Heart right ventricle (tissue), 16 donors: ENCODE measurements at regions not wholly inside any gene's neighbourhood (a gene's known extent, or its start where the extent isn't known, plus 50 kb on each side); places are given as distances from the start of the nearest gene placed in this dataset.

Source experiments
- ATAC-seq, 8 donors: fragments of 200-7000 bp; cut with Tn5 transposase; one replicate each; pipeline ENCODE4 v1.9.1; 2020; ENCODE audit warnings: mild to moderate bottlenecking in 8 of 8, moderate library complexity in 8 of 8, moderate number of reproducible peaks in 1 of 8
- DNase-seq, 2 donors: peaks; one replicate each; pipeline ENCODE4 v3.0.0-alpha.2; 2020
- H3K27ac ChIP-seq, 10 donors: fragments of 200-600 bp; sonication (generic) in 2 of 10; one replicate each; pipeline versions ENCODE4 v1.5.0 to v1.8.0; 2020 to 2022; ENCODE audit warnings: mild to moderate bottlenecking in 3 of 10
- H3K27me3 ChIP-seq, 7 donors: fragments of 200-600 bp; one replicate each; pipeline ENCODE4 v1.8.0; 2021 to 2022; ENCODE audit warnings: mild to moderate bottlenecking in 2 of 7
- H3K36me3 ChIP-seq, 9 donors: fragments of 200-600 bp; sonication (generic) in 1 of 9; one replicate each; pipeline versions ENCODE4 v1.5.0 to v1.8.0; 2020 to 2022; ENCODE audit warnings: mild to moderate bottlenecking in 2 of 9
- H3K4me1 ChIP-seq, 9 donors: fragments of 200-600 bp; sonication (generic) in 1 of 9; one replicate each; pipeline versions ENCODE4 v1.5.0 to v1.8.0; 2020 to 2022; ENCODE audit warnings: mild to moderate bottlenecking in 4 of 9
- H3K4me3 ChIP-seq, 10 donors: fragments of 200-600 bp; sonication (generic) in 2 of 10; one replicate each; pipeline versions ENCODE4 v1.5.0 to v1.8.0; 2020 to 2022; ENCODE audit warnings: mild to moderate bottlenecking in 7 of 10, moderate library complexity in 2 of 10
- H3K9me3 ChIP-seq, 11 donors: fragments of 200-600 bp in 10 of 11; sonication (generic) in 2 of 11; one replicate each; pipeline versions ENCODE4 v1.5.0 to v1.8.0; 2013 to 2022; ENCODE audit warnings: mild to moderate bottlenecking in 2 of 11, control low read depth in 1 of 11, moderate library complexity in 1 of 11
- WGBS, 2 donors: extraction: QIAGEN DNeasy Blood & Tissue Kit; methylation state at CpG; one replicate each; pipeline ENCODE4 v1.1.7; 2013; ENCODE audit warnings: inconsistent platforms in 1 of 2; 5-methylcytosine and 5-hydroxymethylcytosine counted together
- intact Hi-C, 10 donors: fragments of 100-400 bp; cut with DNase I; formaldehyde crosslinking; loops; one replicate each; pipeline versions ENCODE4 v1.11.1 to v1.14.2; 2022
- TF ChIP-seq, protein P1 (sequence below), 9 donors: fragments of 200-600 bp; sonication (generic) in 2 of 9; IDR thresholded peaks; one replicate each; pipeline versions ENCODE4 v1.5.0 to v1.8.0; 2021 to 2022; ENCODE audit warnings: antibody characterized with exemption in 9 of 9, mild to moderate bottlenecking in 5 of 9, moderate library complexity in 1 of 9
- donor health status: Arrhythmogenic right ventricular cardiomyopathy.
- donor health status: ischemic (EF 13 %, LVEDD 7.1; RV severe dilation, severe dysfunction).
- donor health status: healthy with polysubstance abuse.
- donor health status: DM: no; HTN: yes; CAD: no.
- donor health status: DM: no; HTN: no; CAD: no.
- donor health status: ischemic (EF 25% LVEDD 6.9; RV normal size, moderate dysfunction).
- donor health status: ischemic (EF 25% LVEDD 5.7; RV mildly dilated, moderate dysfunction).
- donor health status: healthy.
- donor health status: DM: yes; HTN: yes; CAD: no.
- donor health status: Ischemic cardiomyopathy.
- donor health status: ischemic (EF 35%, LVEDD 5.7; RV mildly dilated, moderate dysfunction).
- donor health status: nonischemic (EF 11% LVEDD 7.7; RV severe dilation, severe dysfunction).
- donor health status: DM: yes; HTN: yes; CAD: no.
- donor health status: PGD.
- donor health status: ischemic (EF 29% LVEDD 5.4; RV normal size, mild dysfunction).
- donor health status: nonischemic (EF 23%, LVEDD 6.1; RV moderate dilation, normal function).

DNA sequence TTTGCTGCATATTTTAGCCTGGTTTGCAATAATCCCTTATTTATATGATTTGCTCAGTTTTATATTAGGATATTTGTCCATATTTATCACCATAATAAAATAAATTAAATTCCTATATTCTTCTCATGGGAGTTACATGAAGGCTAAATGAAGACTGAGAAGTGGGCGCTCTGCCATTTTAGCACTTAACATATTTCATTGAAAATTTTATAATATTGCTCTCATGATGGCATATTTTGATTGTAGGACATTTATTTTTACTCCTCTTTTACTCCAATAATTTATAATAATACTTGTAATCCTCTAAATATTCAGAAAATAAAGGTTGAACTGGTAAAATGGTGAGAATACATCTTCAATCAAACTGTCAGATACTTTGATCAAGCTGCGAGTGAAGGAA is 99.8 kb upstream of the SEMA3A start:
- no peak overlapping the region for H3K27ac ChIP-seq
- H3K4me3 ChIP-seq: no peak overlapping the region
- H3K36me3 ChIP-seq: no peaks in the 10 kb centered on the region
- no peaks in the 10 kb centered on the region for H3K27me3 ChIP-seq
- ATAC-seq: no peak
- no peaks in the 10 kb centered on the region for H3K9me3 ChIP-seq
- intact Hi-C loops: no loop called here
- WGBS, 2 donors: 97 to 99% methylated on average over 2 of the region's 2 CpGs
- H3K4me1 ChIP-seq: no peaks in the 10 kb centered on the region
- TF ChIP-seq, protein P1, sequence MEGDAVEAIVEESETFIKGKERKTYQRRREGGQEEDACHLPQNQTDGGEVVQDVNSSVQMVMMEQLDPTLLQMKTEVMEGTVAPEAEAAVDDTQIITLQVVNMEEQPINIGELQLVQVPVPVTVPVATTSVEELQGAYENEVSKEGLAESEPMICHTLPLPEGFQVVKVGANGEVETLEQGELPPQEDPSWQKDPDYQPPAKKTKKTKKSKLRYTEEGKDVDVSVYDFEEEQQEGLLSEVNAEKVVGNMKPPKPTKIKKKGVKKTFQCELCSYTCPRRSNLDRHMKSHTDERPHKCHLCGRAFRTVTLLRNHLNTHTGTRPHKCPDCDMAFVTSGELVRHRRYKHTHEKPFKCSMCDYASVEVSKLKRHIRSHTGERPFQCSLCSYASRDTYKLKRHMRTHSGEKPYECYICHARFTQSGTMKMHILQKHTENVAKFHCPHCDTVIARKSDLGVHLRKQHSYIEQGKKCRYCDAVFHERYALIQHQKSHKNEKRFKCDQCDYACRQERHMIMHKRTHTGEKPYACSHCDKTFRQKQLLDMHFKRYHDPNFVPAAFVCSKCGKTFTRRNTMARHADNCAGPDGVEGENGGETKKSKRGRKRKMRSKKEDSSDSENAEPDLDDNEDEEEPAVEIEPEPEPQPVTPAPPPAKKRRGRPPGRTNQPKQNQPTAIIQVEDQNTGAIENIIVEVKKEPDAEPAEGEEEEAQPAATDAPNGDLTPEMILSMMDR (IDR thresholded peaks at IDR 0.05): no peak
- no peak for DNase-seq

DNA sequence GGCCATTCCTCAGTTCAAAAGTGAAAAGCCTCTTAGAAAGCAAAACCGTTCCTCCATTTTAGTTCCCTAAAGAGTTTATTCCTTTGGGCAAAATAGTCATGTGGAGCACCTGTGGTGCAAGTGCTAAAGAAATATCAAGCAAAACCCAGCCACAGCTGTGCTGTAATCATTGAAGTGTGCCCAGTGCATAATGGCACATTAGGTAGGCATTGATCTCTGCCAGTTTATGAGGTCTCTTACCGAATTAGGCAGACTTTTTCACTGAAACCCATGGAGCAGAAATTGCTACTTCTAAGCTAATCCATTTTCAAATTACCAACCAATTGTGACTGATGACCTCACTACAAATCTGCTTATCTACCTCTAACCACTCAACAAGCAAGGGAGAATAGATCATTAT is 97.2 kb upstream of the SEMA3A start:
- no peaks in the 10 kb centered on the region for H3K9me3 ChIP-seq
- no peaks in the 10 kb centered on the region for H3K4me1 ChIP-seq
- DNase-seq (no peak), ATAC-seq (no peak)
- H3K27ac ChIP-seq: no peak overlapping the region
- TF ChIP-seq, protein P1 (IDR thresholded peaks at IDR 0.05): no peak
- intact Hi-C loops: no loop called here
- no peaks in the 10 kb centered on the region for H3K27me3 ChIP-seq
- no peak overlapping the region for H3K4me3 ChIP-seq
- WGBS, 2 donors: 77 to 84% methylated on average over 2 of the region's 2 CpGs
- no peaks in the 10 kb centered on the region for H3K36me3 ChIP-seq

DNA sequence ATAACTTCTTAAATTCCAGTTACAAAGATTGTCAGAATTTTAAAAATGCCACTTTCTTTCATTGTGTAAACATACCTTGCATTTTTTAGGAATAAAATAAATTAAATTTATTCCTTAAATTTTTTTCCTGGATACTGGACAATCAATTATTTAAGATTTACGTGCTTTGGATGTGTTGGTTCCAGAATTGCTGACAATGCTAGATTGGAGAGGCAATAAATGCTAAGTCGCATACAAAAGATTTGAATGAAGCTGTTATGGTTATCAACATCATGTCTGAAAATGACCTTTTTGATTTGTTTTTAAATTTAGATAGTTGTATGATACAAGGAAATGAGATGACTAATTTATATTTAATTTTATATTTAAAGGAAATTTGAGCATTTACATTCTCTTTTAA is 89.2 kb upstream of the SEMA3A start:
- no peak overlapping the region for H3K27ac ChIP-seq
- no peak overlapping the region for H3K4me3 ChIP-seq
- H3K4me1 ChIP-seq: no peaks in the 10 kb centered on the region
- H3K27me3 ChIP-seq: no peaks in the 10 kb centered on the region
- TF ChIP-seq, protein P1 (IDR thresholded peaks at IDR 0.05): no peak
- ATAC-seq (no peak), DNase-seq (no peak)
- WGBS, 2 donors: 92 to 96% methylated on average over 2 of the region's 2 CpGs
- no peaks in the 10 kb centered on the region for H3K36me3 ChIP-seq
- intact Hi-C loops: no loop called here
- no peaks in the 10 kb centered on the region for H3K9me3 ChIP-seq

DNA sequence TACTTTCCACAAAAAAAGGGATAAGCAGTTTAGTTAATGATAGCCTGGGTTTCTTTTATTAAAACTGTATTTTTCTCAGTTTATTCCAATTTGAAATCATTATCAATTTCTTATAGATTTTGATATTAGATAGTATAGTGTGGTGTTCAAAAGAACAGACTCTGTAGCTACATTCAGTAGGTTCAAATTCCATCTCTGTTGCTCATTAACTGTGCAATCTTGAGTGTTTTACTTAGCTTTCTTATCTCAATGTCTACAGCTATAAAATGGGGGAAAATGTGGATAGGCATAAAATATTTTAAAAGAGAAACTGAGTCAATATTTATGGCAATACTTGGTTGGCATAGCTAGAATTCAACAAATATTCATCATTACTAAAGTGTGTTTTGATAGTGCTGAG is 86.9 kb upstream of the SEMA3A start:
- Histone ChIP-seq H3K4me1 (no peaks in the 10 kb centered on the region), H3K27ac (no peak overlapping the region), H3K9me3 (no peaks in the 10 kb centered on the region), H3K4me3 (no peak overlapping the region), H3K36me3 (no peaks in the 10 kb centered on the region), H3K27me3 (no peaks in the 10 kb centered on the region)
- intact Hi-C loops: no loop called here
- TF ChIP-seq, protein P1 (IDR thresholded peaks at IDR 0.05): no peak
- DNase-seq (no peak), ATAC-seq (no peak)
